ENCODE measurements at regions not wholly inside any gene's neighbourhood (a gene's known extent, or its start where the extent isn't known, plus 50 kb on each side); places are given as distances from the start of the nearest gene placed in this dataset.

- no peak for TF ChIP-seq CTCF (IDR thresholded peaks at IDR 0.05; ENCODE audit: insufficient read depth in 1 of 2, low read depth in 1 of 2, low read length in 1 of 2, severe bottlenecking in 1 of 2, unreplicated experiment in 1 of 2)
- Mint-ChIP-seq H3K9me3 (ENCODE audit: unreplicated experiment) (no peaks in the 10 kb centered on the region), H3K27ac (ENCODE audit: unreplicated experiment) (no peak overlapping the region), H3K4me1 (ENCODE audit: low read depth, unreplicated experiment) (no peaks in the 10 kb centered on the region), H3K4me3 (ENCODE audit: unreplicated experiment) (no peak overlapping the region), H3K36me3 (ENCODE audit: insufficient read depth, unreplicated experiment) (no peaks in the 10 kb centered on the region), H3K27me3 (ENCODE audit: insufficient read depth, unreplicated experiment) (peaks cover 7% of the 10 kb centered on the region)
- H3K4me1 ChIP-seq: no peaks in the 10 kb centered on the region
- no TSS peak for BruUV-seq (replicated peaks)
- ChIA-PET CTCF (no interaction called here), POLR2A (no interaction called here)
- H3K9me3 ChIP-seq: no peaks in the 10 kb centered on the region
- H3K36me3 ChIP-seq (ENCODE audit: control insufficient read depth, insufficient read depth, low read length): no peaks in the 10 kb centered on the region
- intact Hi-C loops (cut with micrococcal nuclease; ENCODE audit: unreplicated experiment): no loop called here
- H3K4me3 ChIP-seq (ENCODE audit: low read depth, low read length): no peak overlapping the region
- DNase-seq: no peak
- H3K27me3 ChIP-seq (replicated peaks; ENCODE audit: control insufficient read depth, insufficient read depth, low read length): no peaks in the 10 kb centered on the region
Measured at GRCh38 chr2:155391613-155392130, 693.2 kb downstream of the KCNJ3 start.

GRCh38 chr2:155389224-155389623 lies 690.7 kb downstream of the KCNJ3 start:
- no peak for DNase-seq
- no peaks in the 10 kb centered on the region for H3K9me3 Mint-ChIP-seq (ENCODE audit: unreplicated experiment)
- H3K27me3 ChIP-seq (replicated peaks; ENCODE audit: control insufficient read depth, insufficient read depth, low read length): no peaks in the 10 kb centered on the region
- no peaks in the 10 kb centered on the region for H3K36me3 ChIP-seq (ENCODE audit: control insufficient read depth, insufficient read depth, low read length)
- ChIA-PET POLR2A (no interaction called here), CTCF (no interaction called here)
- H3K27me3 Mint-ChIP-seq (ENCODE audit: insufficient read depth, unreplicated experiment): peaks cover 10% of the 10 kb centered on the region
- H3K4me1 ChIP-seq: no peaks in the 10 kb centered on the region
- H3K27ac Mint-ChIP-seq (ENCODE audit: unreplicated experiment): no peak overlapping the region
- H3K4me3 Mint-ChIP-seq (ENCODE audit: unreplicated experiment): no peak overlapping the region
- no TSS peak for BruUV-seq (replicated peaks)
- no peak overlapping the region for H3K4me3 ChIP-seq (ENCODE audit: low read depth, low read length)
- TF ChIP-seq CTCF (IDR thresholded peaks at IDR 0.05; ENCODE audit: insufficient read depth in 1 of 2, low read depth in 1 of 2, low read length in 1 of 2, severe bottlenecking in 1 of 2, unreplicated experiment in 1 of 2): no peak
- intact Hi-C loops (cut with micrococcal nuclease; ENCODE audit: unreplicated experiment): no loop called here
- no peaks in the 10 kb centered on the region for H3K4me1 Mint-ChIP-seq (ENCODE audit: low read depth, unreplicated experiment)
- H3K36me3 Mint-ChIP-seq (ENCODE audit: insufficient read depth, unreplicated experiment): no peaks in the 10 kb centered on the region
- no peaks in the 10 kb centered on the region for H3K9me3 ChIP-seq

GRCh38 chr2:155384555-155385123 lies 686.1 kb downstream of the KCNJ3 start:
- Mint-ChIP-seq H3K9me3 (ENCODE audit: unreplicated experiment) (no peaks in the 10 kb centered on the region), H3K4me1 (ENCODE audit: low read depth, unreplicated experiment) (no peaks in the 10 kb centered on the region), H3K36me3 (ENCODE audit: insufficient read depth, unreplicated experiment) (no peaks in the 10 kb centered on the region), H3K27me3 (ENCODE audit: insufficient read depth, unreplicated experiment) (peaks cover 10% of the 10 kb centered on the region), H3K27ac (ENCODE audit: unreplicated experiment) (no peak overlapping the region), H3K4me3 (ENCODE audit: unreplicated experiment) (no peak overlapping the region)
- H3K9me3 ChIP-seq: no peaks in the 10 kb centered on the region
- no peaks in the 10 kb centered on the region for H3K36me3 ChIP-seq (ENCODE audit: control insufficient read depth, insufficient read depth, low read length)
- POLR2A ChIA-PET: no interaction called here
- H3K4me1 ChIP-seq: no peaks in the 10 kb centered on the region
- no TSS peak for BruUV-seq (replicated peaks)
- CTCF ChIA-PET: no interaction called here
- TF ChIP-seq CTCF (IDR thresholded peaks at IDR 0.05; ENCODE audit: insufficient read depth in 1 of 2, low read depth in 1 of 2, low read length in 1 of 2, severe bottlenecking in 1 of 2, unreplicated experiment in 1 of 2): no peak
- H3K27me3 ChIP-seq (replicated peaks; ENCODE audit: control insufficient read depth, insufficient read depth, low read length): no peaks in the 10 kb centered on the region
- H3K4me3 ChIP-seq (ENCODE audit: low read depth, low read length): no peak overlapping the region
- intact Hi-C loops (cut with micrococcal nuclease; ENCODE audit: unreplicated experiment): no loop called here
- no peak for DNase-seq

Data from Caco-2 (cell line).